Mesenchymal stem cell (in vitro differentiated cells and primary cell): ENCODE measurements at regions not wholly inside any gene's neighbourhood (a gene's known extent, or its start where the extent isn't known, plus 50 kb on each side); places are given as distances from the start of the nearest gene placed in this dataset.

ENCODE experiments used
- DNase-seq: peaks from one replicate; pipeline ENCODE4 v3.0.0-alpha.2; 2013
- H2AFZ ChIP-seq: one replicate; pipeline ENCODE4 v1.6.1; 2013; ENCODE audit warnings: low read depth, mild to moderate bottlenecking, control low read depth, inconsistent platforms, low read length, moderate library complexity
- H2AK5ac ChIP-seq: 2 replicates; pipeline ENCODE4 v1.6.1; 2013; ENCODE audit warnings: low read length, moderate library complexity, mild to moderate bottlenecking, inconsistent platforms; ENCODE audit not compliant: severe bottlenecking
- H2BK120ac ChIP-seq: one replicate; pipeline ENCODE4 v1.6.1; 2013; ENCODE audit warnings: low read depth, mild to moderate bottlenecking, inconsistent platforms, low read length, moderate library complexity
- H2BK12ac ChIP-seq, 2 experiments: one replicate each; pipeline ENCODE4 v1.6.1; 2013; ENCODE audit warnings: inconsistent platforms in 2 of 2, low read length in 2 of 2, mild to moderate bottlenecking in 2 of 2, moderate library complexity in 2 of 2, control low read depth in 1 of 2
- H2BK15ac ChIP-seq: one replicate; pipeline ENCODE4 v1.6.1; 2013; ENCODE audit warnings: mild to moderate bottlenecking, low read depth, inconsistent platforms; ENCODE audit not compliant: poor library complexity, severe bottlenecking
- H2BK5ac ChIP-seq: 2 replicates; pipeline ENCODE4 v1.6.1; 2013; ENCODE audit warnings: low read depth, mild to moderate bottlenecking, low read length, control low read depth, inconsistent platforms; ENCODE audit not compliant: poor library complexity, severe bottlenecking
- H3K14ac ChIP-seq, 2 experiments: one replicate each; pipeline ENCODE4 v1.6.1; 2013; ENCODE audit warnings: inconsistent platforms in 2 of 2, low read length in 2 of 2, control low read depth in 1 of 2, mild to moderate bottlenecking in 1 of 2, moderate library complexity in 1 of 2
- H3K18ac ChIP-seq, 2 experiments: one replicate each; pipeline ENCODE4 v1.6.1; 2013; ENCODE audit warnings: inconsistent platforms in 2 of 2, low read length in 2 of 2, control low read depth in 1 of 2, low read depth in 1 of 2, mild to moderate bottlenecking in 1 of 2
- H3K23ac ChIP-seq, 2 experiments: one replicate each; pipeline ENCODE4 v1.6.1; 2013; ENCODE audit warnings: inconsistent platforms in 2 of 2, low read length in 2 of 2, mild to moderate bottlenecking in 2 of 2, moderate library complexity in 2 of 2, control low read depth in 1 of 2
- H3K27ac ChIP-seq: 2 replicates; pipeline ENCODE4 v1.5.1; 2013; ENCODE audit warnings: mild to moderate bottlenecking, moderate library complexity, low read length, control low read depth, inconsistent platforms; ENCODE audit not compliant: poor library complexity, severe bottlenecking
- H3K27me3 ChIP-seq, 2 experiments: 2 replicates each; pipeline versions ENCODE4 v1.6.1 to v1.7.0; 2013; ENCODE audit warnings: low read length in 2 of 2, mild to moderate bottlenecking in 2 of 2, moderate library complexity in 2 of 2, control low read depth in 1 of 2, inconsistent platforms in 1 of 2; ENCODE audit not compliant: control insufficient read depth in 1 of 2, insufficient read depth in 1 of 2
- H3K36me3 ChIP-seq, 2 experiments: 2 replicates each; pipeline versions ENCODE4 v1.6.1 to v1.7.0; 2013; ENCODE audit warnings: low read length in 2 of 2, control low read depth in 1 of 2, inconsistent platforms in 1 of 2, low read depth in 1 of 2, mild to moderate bottlenecking in 1 of 2; ENCODE audit not compliant: insufficient read depth in 2 of 2, control insufficient read depth in 1 of 2
- H3K4ac ChIP-seq, 2 experiments: one replicate each; pipeline ENCODE4 v1.6.1; 2013; ENCODE audit warnings: inconsistent platforms in 2 of 2, low read length in 2 of 2, mild to moderate bottlenecking in 2 of 2, moderate library complexity in 2 of 2, control low read depth in 1 of 2, low read depth in 1 of 2
- H3K4me1 ChIP-seq: 2 replicates; pipeline ENCODE4 v1.6.1; 2013; ENCODE audit warnings: low read depth, low read length, control low read depth; ENCODE audit not compliant: control insufficient read depth, insufficient read depth
- H3K4me2 ChIP-seq: 2 replicates; pipeline ENCODE4 v1.6.1; 2013; ENCODE audit warnings: low read length, mild to moderate bottlenecking, inconsistent platforms; ENCODE audit not compliant: poor library complexity, severe bottlenecking
- H3K4me3 ChIP-seq, 2 experiments: 2 replicates each; pipeline versions ENCODE4 v1.5.1 to v1.7.0; 2013; ENCODE audit warnings: low read length in 2 of 2, mild to moderate bottlenecking in 2 of 2, control low read depth in 1 of 2, low read depth in 1 of 2; ENCODE audit not compliant: insufficient read depth in 1 of 2
- H3K79me1 ChIP-seq: replicated peaks from 2 replicates; pipeline ENCODE4 v1.6.1; 2013; ENCODE audit warnings: mild to moderate bottlenecking, control low read depth, low read length, inconsistent platforms; ENCODE audit not compliant: poor library complexity, severe bottlenecking
- H3K9ac ChIP-seq: 2 replicates; pipeline ENCODE4 v1.7.0; 2013; ENCODE audit warnings: mild to moderate bottlenecking, low read length, moderate library complexity
- H3K9me3 ChIP-seq: 2 replicates; pipeline ENCODE4 v1.7.0; 2013; ENCODE audit warnings: mild to moderate bottlenecking, low read length; ENCODE audit not compliant: control insufficient read depth
- H4K8ac ChIP-seq: one replicate; pipeline ENCODE4 v1.6.1; 2013; ENCODE audit warnings: inconsistent platforms, mild to moderate bottlenecking, low read length, moderate library complexity
- H4K91ac ChIP-seq: one replicate; pipeline ENCODE4 v1.6.1; 2013; ENCODE audit warnings: mild to moderate bottlenecking, low read length, inconsistent platforms
- WGBS: methylation state at CpG from one replicate; pipeline ENCODE4 v1.1.7; 2013; ENCODE audit warnings: mixed read lengths; 5-methylcytosine and 5-hydroxymethylcytosine counted together

DNA sequence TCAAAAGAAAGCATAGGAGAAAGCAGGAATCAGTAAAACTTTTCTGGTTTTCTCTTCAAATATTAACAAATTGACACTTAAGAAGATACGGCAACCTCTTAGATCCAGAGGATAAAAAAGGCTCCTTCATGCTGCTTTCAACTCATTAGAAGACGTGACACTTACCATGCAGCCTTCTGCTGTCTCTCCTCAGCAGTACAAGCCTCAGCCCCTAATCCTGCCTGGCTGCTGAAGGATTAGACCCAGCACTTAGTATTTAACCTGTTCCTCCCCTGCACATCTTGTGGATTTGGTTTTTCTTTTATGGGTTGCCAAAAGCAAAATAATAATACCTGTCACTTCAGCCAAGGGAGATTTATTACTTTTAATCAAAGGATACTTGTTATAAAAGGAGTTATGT lies 108.4 kb downstream of the LYZL1 start:
- Histone ChIP-seq H2BK15ac (no peak overlapping the region), H2BK12ac (no peak overlapping the region), H3K23ac (no peak overlapping the region), H2BK120ac (no peak overlapping the region), H3K27ac (no peak overlapping the region), H2BK5ac (no peak overlapping the region), H3K9me3 (peaks cover 6% of the 10 kb centered on the region), H3K4me1 (peaks cover 2% of the 10 kb centered on the region), H3K14ac (no peak overlapping the region), H3K4me2 (no peak overlapping the region), H4K8ac (no peak overlapping the region), H2AK5ac (no peak overlapping the region), H4K91ac (no peak overlapping the region), H3K27me3 (peaks cover 34 to 37% of the 10 kb centered on the region in 2 experiments), H2AFZ (no peak overlapping the region), H3K4ac (no peak overlapping the region), H3K36me3 (no peaks in the 10 kb centered on the region), H3K18ac (no peak overlapping the region), H3K79me1 (no peaks in the 10 kb centered on the region), H3K9ac (no peak overlapping the region), H3K4me3 (no peak overlapping the region)
- DNase-seq = no peak
- WGBS = 13% methylated on average over 2 of the region's 2 CpGs

DNA sequence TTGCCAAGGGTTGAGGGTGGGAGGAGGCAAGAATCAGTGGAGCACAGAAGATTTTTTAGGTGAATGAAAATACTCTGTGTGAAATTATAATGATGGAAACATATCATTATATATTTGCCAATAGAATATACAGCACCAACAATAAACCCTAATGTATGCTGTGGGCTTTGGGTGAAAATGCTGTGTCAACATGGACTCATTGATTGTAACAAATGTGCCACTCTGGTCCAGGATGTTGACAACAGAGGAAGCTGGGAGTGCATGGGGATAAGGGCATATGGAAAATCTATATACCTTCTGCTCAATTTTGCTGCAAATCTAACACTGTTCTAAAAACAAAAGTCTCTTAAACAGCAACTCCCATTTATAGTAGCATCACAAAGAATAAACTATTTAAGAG lies 114.3 kb downstream of the LYZL1 start:
- no peak for DNase-seq
- Histone ChIP-seq H3K36me3 (no peaks in the 10 kb centered on the region), H3K4me3 (no peak overlapping the region), H4K91ac (no peak overlapping the region), H3K4me1 (no peaks in the 10 kb centered on the region), H3K9ac (no peak overlapping the region), H3K4me2 (no peak overlapping the region), H3K23ac (no peak overlapping the region), H3K14ac (no peak overlapping the region), H2AFZ (no peak overlapping the region), H2AK5ac (no peak overlapping the region), H3K4ac (no peak overlapping the region), H4K8ac (no peak overlapping the region), H3K9me3 (peaks cover 6% of the 10 kb centered on the region), H2BK5ac (no peak overlapping the region), H3K79me1 (no peaks in the 10 kb centered on the region), H3K18ac (no peak overlapping the region), H2BK120ac (no peak overlapping the region), H3K27me3 (no peaks in the 10 kb centered on the region), H2BK15ac (no peak overlapping the region), H3K27ac (no peak overlapping the region), H2BK12ac (no peak overlapping the region)

DNA sequence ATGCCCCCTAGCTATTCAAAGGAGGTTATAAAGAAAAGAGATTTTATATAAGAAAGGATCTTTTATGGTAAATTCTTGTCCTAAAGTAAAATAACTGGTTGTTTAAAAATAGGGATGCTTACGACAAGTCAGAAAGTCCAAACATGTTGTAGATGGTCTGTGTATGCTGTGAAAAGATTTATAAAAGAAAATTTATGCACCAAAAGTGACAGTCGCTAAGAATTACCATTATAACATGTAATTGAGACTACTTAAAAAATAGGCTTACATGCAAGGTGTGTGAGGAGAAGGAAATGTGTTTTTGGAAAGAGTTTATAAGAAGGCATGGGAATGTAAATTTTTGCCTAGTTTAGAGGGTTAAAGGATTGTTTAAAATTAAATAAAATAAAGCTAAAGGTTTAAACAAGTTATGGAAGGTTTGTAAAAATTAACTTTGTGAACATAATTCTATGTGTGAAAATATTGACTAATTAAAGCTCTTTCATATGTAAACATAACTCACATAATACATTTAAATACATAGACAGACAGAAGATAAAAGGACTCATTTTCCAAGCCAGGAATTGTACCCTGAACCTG lies 118.5 kb downstream of the LYZL1 start:
- 77% methylated on average over 1 of the region's 2 CpGs for WGBS
- Histone ChIP-seq H2AK5ac (no peak overlapping the region), H3K9ac (no peak overlapping the region), H2AFZ (no peak overlapping the region), H2BK5ac (no peak overlapping the region), H4K91ac (no peak overlapping the region), H2BK12ac (no peak overlapping the region), H3K36me3 (no peaks in the 10 kb centered on the region), H3K4ac (no peak overlapping the region), H3K18ac (no peak overlapping the region), H3K27me3 (no peaks in the 10 kb centered on the region), H3K14ac (no peak overlapping the region), H3K9me3 (no peaks in the 10 kb centered on the region), H3K23ac (no peak overlapping the region), H3K4me1 (no peaks in the 10 kb centered on the region), H4K8ac (no peak overlapping the region), H3K4me2 (no peak overlapping the region), H3K4me3 (no peak overlapping the region), H2BK120ac (no peak overlapping the region), H3K79me1 (no peaks in the 10 kb centered on the region), H3K27ac (no peak overlapping the region), H2BK15ac (no peak overlapping the region)
- no peak for DNase-seq
